COR-L47 (cell line): ENCODE measurements at regions not wholly inside any gene's neighbourhood (a gene's known extent, or its start where the extent isn't known, plus 50 kb on each side); places are given as distances from the start of the nearest gene placed in this dataset.

Source experiments
- DNase-seq: peaks from one replicate; lab custom pipeline; 2025; lab: John Stamatoyannopoulos, UW

GRCh38 chr2:167900435-167901114 is 346.8 kb downstream of the STK39 start:
- DNase-seq: no peak

- DNase-seq: no peak
These were observed 349.1 kb downstream of the STK39 start for GRCh38 chr2:167898340-167898739.

GRCh38 chr2:167891841-167892240 is 355.6 kb downstream of the STK39 start:
- DNase-seq: no peak

GRCh38 chr2:167890739-167891138 is 356.7 kb downstream of the STK39 start:
- peak; percentile 21 for DNase-seq

- no peak for DNase-seq
These were observed 367.0 kb downstream of the STK39 start for GRCh38 chr2:167880415-167880814.

- no peak for DNase-seq
These were observed 371.9 kb downstream of the STK39 start for GRCh38 chr2:167875529-167875928.

GRCh38 chr2:167874812-167875211 is 372.6 kb downstream of the STK39 start:
- DNase-seq: no peak

DNA sequence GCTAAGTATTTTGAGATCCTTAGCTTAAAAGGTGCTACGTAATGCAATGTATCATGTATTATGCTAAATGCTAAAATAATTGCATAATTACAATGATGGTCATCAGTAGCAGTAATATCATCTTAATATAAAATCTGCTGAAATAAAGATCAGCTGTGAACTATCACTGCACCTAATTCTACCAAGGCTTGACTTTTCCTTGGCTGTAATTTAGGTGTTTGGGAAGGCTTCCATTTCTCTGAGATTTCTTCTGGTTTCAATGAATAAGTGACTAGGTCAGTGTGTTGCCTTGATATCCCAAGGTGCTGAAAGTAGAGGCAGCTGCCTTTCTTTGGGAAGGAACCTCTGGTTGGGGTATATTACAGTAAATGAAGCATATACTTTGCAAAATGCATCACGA is 376.1 kb downstream of the STK39 start:
- no peak for DNase-seq

DNA sequence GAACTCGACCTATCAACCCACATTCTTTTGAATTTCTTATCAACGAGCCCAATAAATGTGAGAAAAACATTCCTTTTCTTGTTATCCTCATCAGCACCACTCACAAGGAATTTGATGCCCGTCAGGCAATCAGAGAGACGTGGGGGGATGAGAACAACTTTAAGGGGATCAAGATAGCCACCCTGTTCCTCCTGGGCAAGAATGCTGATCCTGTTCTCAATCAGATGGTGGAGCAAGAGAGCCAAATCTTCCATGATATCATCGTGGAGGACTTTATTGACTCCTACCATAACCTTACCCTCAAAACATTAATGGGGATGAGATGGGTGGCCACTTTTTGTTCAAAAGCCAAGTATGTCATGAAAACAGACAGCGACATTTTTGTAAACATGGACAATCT is 378.2 kb downstream of the STK39 start:
- no peak for DNase-seq

GRCh38 chr2:167863377-167863776 is 384.0 kb downstream of the STK39 start:
- no peak for DNase-seq

DNA sequence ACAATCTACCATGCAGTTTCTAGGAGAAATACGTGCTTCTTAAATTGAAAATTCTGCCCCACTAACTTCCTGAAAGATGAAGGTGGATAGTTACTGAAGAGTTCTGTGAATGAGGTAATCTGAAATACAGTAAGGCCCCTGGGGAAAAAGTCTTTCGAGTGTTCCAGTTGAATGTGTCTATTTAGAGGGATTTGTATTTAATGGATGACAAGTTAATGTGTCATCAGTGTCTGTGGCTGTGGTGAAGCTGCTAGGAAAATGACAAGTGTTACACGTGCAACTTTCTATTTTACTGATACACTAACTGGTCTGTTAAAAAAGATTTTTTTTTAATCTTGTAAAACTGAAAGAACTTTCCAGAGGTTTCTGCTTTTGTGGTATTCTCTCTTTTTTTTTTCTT is 384.6 kb downstream of the STK39 start:
- DNase-seq: no peak

GRCh38 chr2:167862296-167862695 is 385.1 kb downstream of the STK39 start:
- no peak for DNase-seq

DNA sequence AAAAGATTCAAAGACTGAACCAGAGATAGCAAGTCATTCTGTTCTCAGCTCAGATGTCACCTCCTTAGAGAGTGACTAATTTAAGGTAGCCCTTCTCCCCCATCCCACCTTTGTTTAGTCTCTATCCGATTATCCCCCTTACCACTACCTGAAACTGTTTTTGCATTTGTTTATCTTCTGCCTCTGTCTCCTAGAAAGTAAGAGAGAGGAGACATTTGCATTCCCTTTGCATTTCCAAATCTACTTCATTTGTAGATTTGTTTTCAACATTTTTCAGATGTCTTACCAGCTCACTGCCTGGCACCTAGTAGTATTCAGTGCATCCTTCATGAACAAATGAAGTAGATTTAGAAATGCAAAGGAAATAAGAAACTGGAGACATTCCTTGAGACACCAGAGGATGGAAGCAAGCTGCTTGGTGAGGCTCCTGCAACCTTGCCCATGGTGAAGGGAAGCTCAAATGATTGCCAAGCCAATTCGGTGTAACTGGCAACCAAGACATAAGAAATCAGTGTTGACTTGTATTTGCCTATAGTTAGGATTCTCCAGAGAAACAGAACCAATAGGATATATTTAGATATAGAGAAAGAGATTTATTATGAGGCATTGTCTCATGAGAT is 385.7 kb downstream of the STK39 start:
- no peak for DNase-seq

DNA sequence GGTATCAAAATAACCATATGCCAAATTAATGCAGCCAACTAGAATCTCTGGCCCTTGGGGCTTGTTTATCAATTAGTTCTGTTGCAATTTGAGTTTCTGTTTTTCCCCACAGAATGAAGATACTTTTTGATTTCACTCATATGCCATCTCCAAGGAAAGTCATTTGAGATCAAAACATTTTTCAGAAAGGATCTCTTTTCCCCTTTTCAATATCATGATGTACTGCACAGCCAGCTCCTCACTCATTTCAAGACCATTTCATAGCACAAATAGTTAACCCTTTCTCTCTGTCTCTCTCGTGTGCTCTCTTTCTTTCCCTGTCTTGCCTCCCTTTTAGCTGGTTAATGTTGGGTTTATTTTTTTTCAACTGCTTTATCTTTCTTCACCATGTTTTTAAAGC is 387.3 kb downstream of the STK39 start:
- no peak for DNase-seq

DNA sequence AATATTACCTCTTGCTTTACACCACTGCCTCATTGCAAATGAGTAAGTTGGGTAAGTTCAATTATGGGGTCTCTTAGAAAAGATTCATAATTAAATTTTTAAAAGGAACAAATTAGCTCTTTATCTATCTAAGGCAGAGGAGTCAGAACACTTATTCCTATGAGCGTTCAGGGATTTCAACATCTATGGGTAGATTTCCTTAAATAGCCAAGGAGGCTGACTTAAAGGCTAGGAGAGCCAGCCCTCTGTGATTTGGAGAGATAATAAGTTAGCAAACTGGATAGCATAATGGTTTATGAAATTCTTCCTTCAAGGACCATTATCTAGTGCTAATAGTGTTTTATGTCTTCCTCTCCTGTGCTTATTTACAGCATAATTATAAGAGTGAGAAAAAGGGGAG is 387.7 kb downstream of the STK39 start:
- no peak for DNase-seq

DNA sequence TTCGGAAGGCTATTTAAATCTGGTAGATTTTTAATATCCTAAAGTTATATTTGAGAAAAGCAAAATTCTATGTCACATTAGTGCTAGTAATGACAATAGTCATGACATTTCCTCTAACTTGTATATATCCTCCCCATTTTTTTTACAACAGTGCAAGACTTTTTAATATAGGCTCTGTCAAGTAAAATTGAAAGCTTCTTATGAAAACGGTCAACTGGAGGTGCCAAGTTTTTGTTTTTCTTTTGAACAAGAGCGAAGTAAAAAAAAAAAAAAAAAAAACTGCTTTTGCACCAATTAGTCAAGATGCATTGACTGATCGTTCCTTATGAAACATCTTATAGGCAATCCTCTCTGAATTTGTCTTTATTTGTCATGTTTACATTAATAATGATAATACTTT is 389.3 kb downstream of the STK39 start:
- no peak for DNase-seq

- peak; percentile 15 for DNase-seq
These were observed 390.0 kb downstream of the STK39 start for GRCh38 chr2:167857416-167857815.

DNA sequence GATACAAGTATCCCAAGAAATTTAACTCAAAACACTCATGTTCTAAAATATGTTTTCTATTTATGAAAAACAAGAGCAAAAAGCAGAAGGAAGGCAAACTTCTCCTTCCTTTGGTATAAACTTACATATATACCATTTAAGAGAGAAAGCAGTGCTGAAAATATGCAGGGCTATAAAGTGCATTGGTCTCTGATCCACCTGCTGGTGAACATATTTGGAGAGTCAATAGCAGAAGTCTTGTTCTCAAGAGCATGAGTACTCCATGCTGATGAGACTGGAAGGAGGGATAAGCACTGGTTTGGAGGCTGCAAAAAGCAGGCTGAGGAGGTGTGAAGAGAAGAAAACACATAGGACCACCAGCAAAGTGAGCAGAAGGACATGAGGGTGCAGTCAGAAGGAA is 391.2 kb downstream of the STK39 start:
- no peak for DNase-seq

GRCh38 chr2:167855211-167855610 is 392.2 kb downstream of the STK39 start:
- DNase-seq: no peak

GRCh38 chr2:167853717-167854116 is 393.7 kb downstream of the STK39 start:
- no peak for DNase-seq

GRCh38 chr2:167851876-167852275 is 395.5 kb downstream of the STK39 start:
- DNase-seq: no peak

DNA sequence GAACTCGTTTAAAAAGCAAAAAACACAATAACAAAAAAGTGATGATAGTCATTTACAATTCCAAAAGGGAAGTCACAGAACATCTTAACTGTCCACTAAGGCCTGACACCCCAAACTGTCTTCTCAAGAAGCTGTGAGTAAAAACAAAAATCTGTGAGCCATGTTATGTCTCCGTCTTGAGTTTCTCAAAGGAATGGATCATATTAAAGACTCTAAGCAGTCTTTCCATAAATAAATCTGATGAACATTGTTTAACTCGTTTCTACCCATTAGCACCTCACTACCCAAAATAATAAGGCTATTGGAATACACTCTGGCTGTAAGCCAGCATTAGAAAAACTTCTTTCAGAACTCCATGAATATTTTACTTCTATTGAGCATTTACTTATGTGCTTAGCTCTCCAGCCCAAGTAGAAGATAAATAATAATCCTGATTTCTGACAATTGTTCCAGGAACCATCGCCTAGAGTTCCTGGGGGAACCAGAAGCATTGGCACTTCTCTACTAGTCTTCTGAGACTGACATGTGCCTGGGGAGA is 396.0 kb downstream of the STK39 start:
- DNase-seq: no peak

DNA sequence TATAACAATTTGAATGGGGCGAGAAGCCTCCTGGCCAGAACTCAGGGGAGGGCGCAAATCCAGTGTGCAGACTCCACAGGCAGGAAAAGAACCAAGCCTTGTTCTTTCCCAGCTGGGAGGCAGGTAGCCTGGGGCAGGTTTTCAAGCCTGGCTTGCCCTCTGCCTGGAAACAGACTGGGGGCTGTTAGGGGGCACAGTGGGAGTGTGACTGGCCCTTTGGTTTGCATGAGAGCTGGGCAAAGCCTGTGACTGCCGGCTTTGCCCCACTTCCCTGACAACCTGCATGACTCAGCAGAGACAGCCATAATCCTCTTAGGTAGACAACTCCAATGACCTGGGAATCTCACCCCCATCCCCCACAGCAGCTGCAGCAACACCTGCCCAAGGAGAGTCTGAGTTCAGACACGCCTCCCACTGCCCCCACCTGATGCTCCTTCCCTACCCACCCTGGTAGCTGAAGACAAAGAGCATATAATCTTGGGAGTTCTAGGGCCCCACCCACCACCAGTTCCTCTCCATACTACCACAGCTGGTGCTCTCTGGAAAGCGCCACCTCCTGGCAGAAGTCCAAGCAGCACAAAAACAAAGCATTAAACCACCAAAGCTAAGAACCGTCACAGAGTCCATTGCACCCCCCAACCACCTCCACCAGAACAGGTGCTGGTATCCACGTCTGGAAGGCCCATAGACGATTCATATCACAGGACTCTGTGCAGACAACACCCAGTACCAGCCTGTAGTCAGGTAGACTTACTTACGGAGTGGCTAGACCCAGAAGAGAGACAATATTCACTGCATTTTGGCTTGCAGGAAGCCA is 402.5 kb downstream of the STK39 start:
- peak; percentile 75 for DNase-seq
